ENCODE measurements at regions not wholly inside any gene's neighbourhood (a gene's known extent, or its start where the extent isn't known, plus 50 kb on each side); places are given as distances from the start of the nearest gene placed in this dataset.
A peak's percentile ranks its signal among the peaks of the same experiment; 100 is the strongest.

GRCh38 chr1:181391301-181391900 is 91.9 kb upstream of the CACNA1E start:
- TF ChIP-seq CTCF (IDR thresholded peaks at IDR 0.05 in 2 of 3, conservative IDR thresholded peaks at IDR 0.05 in 1 of 3; ENCODE audit: borderline replicate concordance in 1 of 3, insufficient read depth in 1 of 3, low read depth in 2 of 3, low read length in 2 of 3) = peak in 2 of 3 experiments; percentile 39 to 48; a peak in 4 of 6 replicates
- no peak for TF ChIP-seq RAD21 (IDR thresholded peaks at IDR 0.05; ENCODE audit: low read depth)
- TF ChIP-seq EZH2 (IDR thresholded peaks at IDR 0.05) = no peak
- TF ChIP-seq POLR2AphosphoS5 (IDR thresholded peaks at IDR 0.05; ENCODE audit: low read depth, low read length) = no peak
- no peak for TF ChIP-seq ELF1 (IDR thresholded peaks at IDR 0.05; ENCODE audit: borderline replicate concordance, low read depth)
- no peak for TF ChIP-seq POLR2A (IDR thresholded peaks at IDR 0.05; ENCODE audit: borderline replicate concordance, extremely low read depth, insufficient read depth, insufficient read length)
- TF ChIP-seq ZNF274 (IDR thresholded peaks at IDR 0.05; ENCODE audit: low read depth, low read length) = no peak
- TF ChIP-seq MAX (IDR thresholded peaks at IDR 0.05) = no peak
- no peak for TF ChIP-seq SIN3A (IDR thresholded peaks at IDR 0.05; ENCODE audit: low read depth)
- TF ChIP-seq EZH2phosphoT487 (IDR thresholded peaks at IDR 0.05; ENCODE audit: borderline replicate concordance) = no peak
